GM12892 (cell line): ENCODE measurements at regions not wholly inside any gene's neighbourhood (a gene's known extent, or its start where the extent isn't known, plus 50 kb on each side); places are given as distances from the start of the nearest gene placed in this dataset.

Experiments used
- DNase-seq: peaks from one replicate; pipeline ENCODE4 v3.0.0; 2011; ENCODE audit not compliant: insufficient read length
- FAIRE-seq: peaks from 2 replicates; lab custom pipeline; 2011; peaks lifted over from hg19 to GRCh38; lab: Jason Lieb, UNC
- POLR2A ChIP-seq: IDR thresholded peaks from 2 replicates; pipeline ENCODE4 v1.6.1; 2011; ENCODE audit warnings: low read depth, low read length, control low read depth
- POLR2AphosphoS5 ChIP-seq: IDR thresholded peaks from 2 replicates; pipeline ENCODE4 v1.6.1; 2011; ENCODE audit warnings: low read depth, low read length, control low read depth
- TAF1 ChIP-seq: IDR thresholded peaks from 2 replicates; pipeline ENCODE4 v1.6.1; 2011; ENCODE audit warnings: low read depth, mild to moderate bottlenecking, control low read depth, low read length, borderline replicate concordance

GRCh38 chr4:84001876-84002569, 466.1 kb downstream of the GPAT3 start:
- FAIRE-seq (no peak), DNase-seq (no peak)
- TF ChIP-seq TAF1 (no peak), POLR2A (no peak)

DNA sequence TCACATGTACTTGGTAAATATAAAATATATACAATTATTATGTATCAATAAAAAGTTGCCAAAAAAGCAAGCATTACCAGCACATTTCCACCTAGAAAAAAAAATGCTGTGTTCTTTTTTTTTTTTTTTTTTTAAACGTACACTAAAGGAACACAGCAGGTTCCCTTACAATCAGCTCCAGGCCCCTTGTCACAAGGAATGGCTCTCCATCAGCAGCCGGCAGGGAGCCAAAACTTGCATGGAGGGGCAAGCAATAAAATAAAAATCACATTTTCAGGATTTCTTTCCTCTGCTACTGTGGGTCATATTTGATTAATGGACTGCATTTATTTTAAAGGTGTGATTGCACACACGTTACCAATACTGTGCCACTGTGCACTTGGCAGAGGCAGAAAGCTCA, 460.3 kb downstream of the GPAT3 start:
- FAIRE-seq (no peak), DNase-seq (no peak)
- no peak for TF ChIP-seq POLR2A
- TF ChIP-seq POLR2AphosphoS5, result no peak
- no peak for TF ChIP-seq TAF1

DNA sequence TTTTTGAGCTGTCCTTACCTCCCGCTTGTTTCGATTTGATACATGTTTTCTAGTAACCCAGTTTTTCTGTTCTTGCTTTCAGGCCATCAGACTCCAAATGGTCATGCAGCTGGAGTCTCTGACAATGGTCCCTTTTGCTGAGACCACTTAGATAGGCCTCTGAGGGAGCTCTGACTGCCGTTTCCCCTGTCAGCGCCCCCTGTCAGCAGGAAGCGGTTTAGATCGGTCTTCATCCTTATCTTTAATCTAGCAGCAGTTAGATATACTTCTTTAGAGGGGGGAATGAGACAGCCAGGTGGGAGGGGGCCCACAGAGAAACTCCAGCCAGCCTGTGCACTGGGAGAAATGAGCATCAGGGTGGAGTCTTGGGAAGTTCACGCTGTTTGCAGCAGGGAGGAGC, 457.9 kb downstream of the GPAT3 start:
- TF ChIP-seq POLR2AphosphoS5 (no peak), TAF1 (no peak), POLR2A (no peak)
- FAIRE-seq, result no peak
- DNase-seq, result no peak

DNA sequence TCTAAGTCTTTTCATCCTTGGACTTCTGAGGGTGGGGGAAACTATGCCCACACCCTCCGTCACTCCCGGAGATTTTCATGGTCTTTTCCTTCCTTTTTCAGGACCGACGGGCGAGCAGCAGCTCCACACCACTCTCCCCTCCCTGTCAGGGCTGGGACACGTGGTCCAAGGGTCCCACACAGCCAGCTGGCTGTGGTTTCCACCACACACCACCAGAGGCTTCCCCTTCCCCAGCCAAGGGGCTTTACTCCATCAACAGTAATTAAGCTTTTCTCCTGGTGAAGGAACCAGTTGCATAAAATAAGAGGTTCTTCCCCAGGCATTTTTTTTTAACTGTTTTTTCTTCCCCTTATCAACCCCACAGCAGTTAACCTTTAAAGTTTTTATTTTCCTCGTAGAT, 453.9 kb downstream of the GPAT3 start:
- FAIRE-seq, result no peak
- no peak for TF ChIP-seq POLR2A
- no peak for TF ChIP-seq TAF1
- TF ChIP-seq POLR2AphosphoS5, result no peak
- DNase-seq, result no peak

DNA sequence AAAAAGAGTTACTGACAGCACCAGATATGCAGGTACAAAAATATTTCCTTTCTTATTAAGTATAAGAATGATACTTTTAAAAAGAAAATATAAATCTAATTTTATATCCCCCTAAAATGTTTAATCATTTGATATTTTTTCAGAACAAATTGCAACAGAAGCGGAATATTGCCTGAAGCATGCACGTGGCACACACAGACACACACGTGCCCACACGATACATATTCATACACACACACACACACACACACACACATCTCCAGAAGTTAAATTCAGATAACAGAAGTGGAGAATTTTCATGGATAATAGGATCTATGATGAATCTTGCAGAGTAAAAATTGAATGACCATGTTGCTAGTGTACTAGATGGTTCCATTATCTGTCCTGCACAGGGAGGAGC, 445.2 kb downstream of the GPAT3 start:
- DNase-seq, result no peak
- FAIRE-seq, result no peak

DNA sequence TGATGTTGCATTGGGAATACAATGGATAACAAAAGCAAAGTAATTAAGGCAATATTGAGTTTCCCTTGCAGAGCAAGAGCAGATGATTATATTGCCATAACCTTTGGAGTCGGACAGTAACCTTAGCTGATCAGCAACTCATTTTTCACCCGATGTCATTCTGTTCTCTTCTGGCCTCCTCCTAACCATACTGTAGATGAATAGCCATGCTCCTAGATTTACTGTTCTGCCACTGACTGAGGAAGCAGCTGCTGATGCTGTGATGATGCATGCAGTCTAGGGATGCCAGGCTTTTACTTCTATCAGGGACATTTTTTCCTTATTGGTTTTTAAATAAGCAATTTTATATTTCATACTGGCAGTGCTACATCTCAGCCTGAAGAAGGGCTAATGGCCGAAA, 443.9 kb downstream of the GPAT3 start:
- FAIRE-seq, result no peak
- TF ChIP-seq POLR2AphosphoS5 (no peak), TAF1 (no peak), POLR2A (no peak)

More for the DNA sequence above, 445.2 kb downstream of the GPAT3 start:
- TF ChIP-seq TAF1 (no peak), POLR2AphosphoS5 (no peak), POLR2A (no peak)

GRCh38 chr4:83974111-83974780, 438.3 kb downstream of the GPAT3 start:
- DNase-seq (no peak), FAIRE-seq (no peak)
- no peak for TF ChIP-seq POLR2AphosphoS5
- no peak for TF ChIP-seq TAF1
- TF ChIP-seq POLR2A, result no peak

More for the DNA sequence above, 443.9 kb downstream of the GPAT3 start:
- DNase-seq, result no peak

DNA sequence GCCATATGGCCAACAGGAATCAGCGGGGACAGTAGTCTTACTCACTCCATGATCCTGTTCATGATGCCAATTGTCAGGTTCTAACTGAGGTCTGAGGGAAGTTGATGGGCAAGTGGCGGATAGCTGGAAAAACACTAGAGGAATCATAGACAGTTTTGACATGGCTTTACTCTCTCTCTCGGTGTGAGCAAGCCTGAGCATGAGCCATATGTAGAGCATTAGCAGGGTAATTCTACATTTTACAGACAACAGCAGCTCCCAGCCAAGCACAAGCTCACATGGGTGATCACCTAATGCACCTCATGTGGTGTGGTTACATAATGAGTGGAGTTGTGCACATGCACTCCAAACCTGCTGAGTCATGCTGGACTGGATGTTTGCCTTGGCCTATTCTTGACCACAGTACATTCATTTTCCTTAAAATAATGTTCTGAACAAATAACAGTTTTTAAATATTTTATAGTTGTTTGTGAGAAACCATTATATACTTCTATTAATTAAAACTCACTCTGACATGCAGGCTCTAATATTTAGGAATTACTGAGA, 429.2 kb downstream of the GPAT3 start:
- no peak for FAIRE-seq
- DNase-seq, result no peak
- TF ChIP-seq POLR2AphosphoS5, result no peak
- no peak for TF ChIP-seq POLR2A
- TF ChIP-seq TAF1, result no peak

DNA sequence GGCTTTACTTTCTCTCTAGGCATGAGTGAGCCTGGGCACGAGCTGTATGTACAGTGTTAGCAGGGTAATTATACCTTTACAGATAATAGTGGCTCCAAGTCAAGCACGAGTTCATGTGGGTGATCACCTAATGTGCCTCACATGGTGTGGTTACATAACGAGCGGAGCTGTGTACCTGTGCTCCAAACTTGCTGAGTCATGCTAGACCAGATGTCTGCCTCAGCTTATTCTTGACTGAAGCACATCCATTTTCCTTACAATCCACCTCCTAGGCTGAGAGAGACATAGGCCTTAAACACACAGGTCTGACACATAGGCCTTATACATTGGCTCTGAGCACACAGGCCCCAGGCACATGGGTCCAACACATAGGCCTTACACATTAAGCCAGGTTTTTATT, 426.6 kb downstream of the GPAT3 start:
- TF ChIP-seq POLR2A, result no peak
- FAIRE-seq, result no peak
- no peak for DNase-seq

DNA sequence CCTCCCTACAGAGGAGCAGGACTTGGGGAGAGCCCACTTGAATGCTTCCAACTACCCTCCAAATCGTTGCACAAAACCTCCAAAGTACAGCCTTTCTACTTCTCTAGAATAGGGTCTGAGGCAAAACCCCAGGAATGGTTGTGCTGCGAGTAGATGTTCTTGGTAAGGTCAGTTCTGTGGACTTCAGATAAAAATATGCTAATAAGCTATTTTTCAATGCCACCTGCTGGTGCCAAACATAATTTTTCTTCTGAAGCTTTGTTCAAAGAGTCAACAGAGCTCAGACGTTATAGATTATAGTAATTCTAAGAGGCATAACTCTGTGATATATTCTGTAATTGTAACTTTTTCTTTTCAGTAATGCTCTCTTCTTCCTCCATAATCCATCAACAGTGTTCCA, 425.7 kb downstream of the GPAT3 start:
- FAIRE-seq (no peak), DNase-seq (no peak)
- no peak for TF ChIP-seq POLR2AphosphoS5
- TF ChIP-seq TAF1, result no peak
- no peak for TF ChIP-seq POLR2A

GRCh38 chr4:83959160-83959559, 423.3 kb downstream of the GPAT3 start:
- FAIRE-seq, result no peak
- no peak for DNase-seq
- TF ChIP-seq POLR2A, result no peak
- TF ChIP-seq TAF1, result no peak
- TF ChIP-seq POLR2AphosphoS5, result no peak

GRCh38 chr4:83947830-83948193, 411.9 kb downstream of the GPAT3 start:
- FAIRE-seq (no peak), DNase-seq (no peak)
- TF ChIP-seq POLR2A, result no peak
- TF ChIP-seq POLR2AphosphoS5, result no peak
- no peak for TF ChIP-seq TAF1
